KG1 (cell line): ENCODE measurements at regions not wholly inside any gene's neighbourhood (a gene's known extent, or its start where the extent isn't known, plus 50 kb on each side); places are given as distances from the start of the nearest gene placed in this dataset.
"Not testable (repeated sequence)": the region's sequence is repeated elsewhere in the genome, so short reads cannot be mapped to it uniquely, and the experiment has no call there.

ENCODE experiments used
- DNase-seq: peaks from one replicate; lab custom pipeline; 2025; lab: John Stamatoyannopoulos, UW

GRCh38 chr15:62412686-62413085 is 247.6 kb upstream of the C2CD4B start:
- DNase-seq, result no peak

- no peak for DNase-seq
These were observed 248.1 kb upstream of the C2CD4B start for GRCh38 chr15:62413153-62413552.

- no peak for DNase-seq
These were observed 248.7 kb upstream of the C2CD4B start for GRCh38 chr15:62413786-62414185.

- DNase-seq, result no peak
These were observed 250.4 kb upstream of the C2CD4B start for GRCh38 chr15:62415498-62415897.

GRCh38 chr15:62416526-62416925 is 251.4 kb upstream of the C2CD4B start:
- no peak for DNase-seq

- DNase-seq, result no peak
These were observed 252.4 kb upstream of the C2CD4B start for GRCh38 chr15:62417439-62417838.

GRCh38 chr15:62418496-62418895 is 253.4 kb upstream of the C2CD4B start:
- DNase-seq, result not testable (repeated sequence)

- DNase-seq, result no peak
These were observed 254.1 kb upstream of the C2CD4B start for GRCh38 chr15:62419192-62419591.

GRCh38 chr15:62420371-62420770 is 255.3 kb upstream of the C2CD4B start:
- DNase-seq, result not testable (repeated sequence)

GRCh38 chr15:62421289-62421688 is 256.2 kb upstream of the C2CD4B start:
- no peak for DNase-seq

- DNase-seq, result no peak
These were observed 261.4 kb upstream of the C2CD4B start for GRCh38 chr15:62426387-62426956.

- DNase-seq, result no peak
These were observed 263.2 kb upstream of the C2CD4B start for GRCh38 chr15:62428259-62428658.

- no peak for DNase-seq
These were observed 263.9 kb upstream of the C2CD4B start for GRCh38 chr15:62428851-62429598.

- DNase-seq, result no peak
These were observed 265.0 kb upstream of the C2CD4B start for GRCh38 chr15:62430056-62430455.

- DNase-seq, result no peak
These were observed 265.5 kb upstream of the C2CD4B start for GRCh38 chr15:62430552-62430951.

- no peak for DNase-seq
These were observed 266.1 kb upstream of the C2CD4B start for GRCh38 chr15:62431008-62431797.

GRCh38 chr15:62431817-62432216 is 266.7 kb upstream of the C2CD4B start:
- DNase-seq, result no peak

GRCh38 chr15:62432702-62433398 is 267.8 kb upstream of the C2CD4B start:
- no peak for DNase-seq

- no peak for DNase-seq
These were observed 271.1 kb upstream of the C2CD4B start for GRCh38 chr15:62436235-62436634.

- DNase-seq, result no peak
These were observed 272.7 kb upstream of the C2CD4B start for GRCh38 chr15:62437753-62438152.

GRCh38 chr15:62439543-62440016 is 274.5 kb upstream of the C2CD4B start:
- DNase-seq, result no peak

- DNase-seq, result no peak
These were observed 275.4 kb upstream of the C2CD4B start for GRCh38 chr15:62440362-62441105.
